K562 (cell line): ENCODE measurements at regions not wholly inside any gene's neighbourhood (a gene's known extent, or its start where the extent isn't known, plus 50 kb on each side); places are given as distances from the start of the nearest gene placed in this dataset.

Source experiments
- ATAC-seq: fragments of 200-7000 bp; cut with Tn5 transposase; 3 replicates; pipeline ENCODE4 v1.9.1; 2020; ENCODE audit warnings: moderate library complexity
- BruUV-seq: library from RNA; stranded (reverse); fragments of 400-500 nt; replicated peaks from 2 replicates; lab custom pipeline; 2021; lab: Mats Ljungman, UMichigan
- CTCF ChIA-PET: fragments of 300-600 bp; formaldehyde crosslinking; extraction: SDS; loops from one replicate; lab custom pipeline; 2021; ENCODE audit warnings: low intra/inter-chr PET ratio; lab: Yijun Ruan, JAX
- POLR2A ChIA-PET: fragments of 300-600, 350-650 bp; sonication (Branson Sonifier 250); formaldehyde crosslinking; extraction: SDS; loops from one replicate; lab custom pipeline; 2021; ENCODE audit warnings: antibody characterized with exemption, inconsistent platforms; lab: Yijun Ruan, JAX
- DNase-seq, 4 experiments: peaks; one replicate each; pipeline versions ENCODE4 v3.0.0 to v3.0.0-alpha.2; 2011 to 2018; ENCODE audit warnings: low spot score in 3 of 4, mixed read lengths in 3 of 4; ENCODE audit errors: extremely low read depth in 1 of 4
- FAIRE-seq: peaks from 2 replicates; lab custom pipeline; 2011; peaks lifted over from hg19 to GRCh38; lab: Jason Lieb, UNC
- H2AFZ ChIP-seq: 2 replicates; pipeline ENCODE4 v1.6.0; 2011; ENCODE audit warnings: low read depth, low read length, control low read depth, inconsistent platforms
- H3K27ac ChIP-seq: fragments of 200-600 bp; 3 replicates; pipeline ENCODE4 v1.8.0; 2011; ENCODE audit warnings: low read depth, mild to moderate bottlenecking, control low read depth, inconsistent platforms, low read length, moderate library complexity, mixed read lengths; ENCODE audit errors: extremely low read depth
- H3K27me3 ChIP-seq, 2 experiments: fragments of 300-600 bp in 1 of 2; 2 replicates in 1 of 2; 3 replicates in 1 of 2; pipeline versions ENCODE4 v1.6.0 to v1.8.0; 2011; ENCODE audit warnings: inconsistent platforms in 2 of 2, low read length in 2 of 2, mild to moderate bottlenecking in 1 of 2, mixed read lengths in 1 of 2, moderate library complexity in 1 of 2; ENCODE audit not compliant: control insufficient read depth in 2 of 2, insufficient read depth in 2 of 2
- H3K36me3 ChIP-seq: fragments of 300-600 bp; 3 replicates; pipeline ENCODE4 v1.8.0; 2011; ENCODE audit warnings: mild to moderate bottlenecking, low read length, inconsistent platforms; ENCODE audit not compliant: control insufficient read depth, insufficient read depth
- H3K4me1 ChIP-seq, 2 experiments: fragments of 200-600 bp in 1 of 2; replicated peaks in 1 of 2; 2 replicates in 1 of 2; 3 replicates in 1 of 2; pipeline versions ENCODE4 v1.5.1 to v1.8.0; 2011; ENCODE audit warnings: inconsistent platforms in 2 of 2, low read length in 2 of 2, mild to moderate bottlenecking in 1 of 2, mixed read lengths in 1 of 2, moderate library complexity in 1 of 2; ENCODE audit not compliant: control insufficient read depth in 2 of 2, insufficient read depth in 2 of 2
- H3K4me2 ChIP-seq: 2 replicates; pipeline ENCODE4 v1.6.1; 2011; ENCODE audit warnings: low read length, control low read depth, inconsistent platforms, mixed read lengths; ENCODE audit not compliant: insufficient read depth
- H3K4me3 ChIP-seq: fragments of 200-600 bp; sonication (generic), shearing (Covaris generic); 2 replicates; pipeline ENCODE4 v1.5.1; 2016; ENCODE audit warnings: control low read depth, inconsistent platforms
- H3K79me2 ChIP-seq: fragments of 200-600 bp; 3 replicates; pipeline ENCODE4 v1.8.0; 2011; ENCODE audit warnings: low read length, inconsistent platforms; ENCODE audit not compliant: control insufficient read depth, insufficient read depth
- H3K9ac ChIP-seq, 2 experiments: 2 replicates each; pipeline versions ENCODE4 v1.6.0 to v1.6.1; 2011; ENCODE audit warnings: low read depth in 2 of 2, low read length in 2 of 2, control low read depth in 1 of 2, inconsistent platforms in 1 of 2, mild to moderate bottlenecking in 1 of 2, mixed read lengths in 1 of 2; ENCODE audit not compliant: insufficient read depth in 1 of 2
- H3K9me1 ChIP-seq: one replicate; pipeline ENCODE4 v1.6.0; 2011; ENCODE audit warnings: inconsistent platforms, mild to moderate bottlenecking, low read length, moderate library complexity; ENCODE audit not compliant: control insufficient read depth, insufficient read depth
- H3K9me3 ChIP-seq: replicated peaks from 2 replicates; pipeline ENCODE4 v1.5.1; 2011; ENCODE audit warnings: low read depth, low read length, inconsistent platforms; ENCODE audit not compliant: control insufficient read depth, insufficient read depth
- H4K20me1 ChIP-seq: replicated peaks from 2 replicates; pipeline ENCODE4 v1.6.1; 2011; ENCODE audit warnings: low read length, inconsistent platforms, mixed read lengths; ENCODE audit not compliant: control insufficient read depth, insufficient read depth
- ADNP ChIP-seq: fragments of 200-800 bp; sonication (Bioruptor generic); IDR thresholded peaks from 2 replicates; pipeline ENCODE4 v1.6.1; 2016; ENCODE audit warnings: missing genetic modification characterization, missing compliant biosample characterization
- ATF2 ChIP-seq: sonication (generic); formaldehyde crosslinking; IDR thresholded peaks from 2 replicates; pipeline ENCODE4 v1.8.1; 2022; ENCODE audit warnings: missing genetic modification reagents
- CCNT2 ChIP-seq: IDR thresholded peaks from 2 replicates; pipeline ENCODE4 v1.6.1; 2011; ENCODE audit warnings: borderline replicate concordance, low read depth, mild to moderate bottlenecking, moderate library complexity, mixed read lengths, low read length; ENCODE audit not compliant: insufficient read length; ENCODE audit errors: extremely low read depth
- E2F5 ChIP-seq: sonication (generic); formaldehyde crosslinking; IDR thresholded peaks from 2 replicates; pipeline ENCODE4 v1.8.0; 2022; ENCODE audit warnings: mild to moderate bottlenecking, missing genetic modification reagents
- HDAC3 ChIP-seq: fragments of 450-650 bp; IDR thresholded peaks from 2 replicates; pipeline ENCODE4 v1.6.1; 2018; ENCODE audit warnings: borderline replicate concordance, mild to moderate bottlenecking, moderate library complexity; ENCODE audit not compliant: partially characterized antibody
- HMG20A ChIP-seq: fragments of 450-650 bp; formaldehyde crosslinking; conservative IDR thresholded peaks from 2 replicates; pipeline ENCODE4 v1.4.0; 2020; ENCODE audit warnings: mild to moderate bottlenecking, mixed read lengths
- IRF9 ChIP-seq: fragments of 450-650 bp; IDR thresholded peaks from 2 replicates; pipeline ENCODE4 v1.6.1; 2016; ENCODE audit warnings: missing biosample characterization, missing genetic modification characterization
- MECOM ChIP-seq: fragments of 250-450 bp; sonication (Bioruptor Pico); IDR thresholded peaks from 2 replicates; pipeline ENCODE4 v1.8.0; 2022; ENCODE audit warnings: inconsistent platforms
- NFRKB ChIP-seq: fragments of 450-650 bp; IDR thresholded peaks from 2 replicates; pipeline ENCODE4 v1.6.1; 2016; ENCODE audit warnings: low read depth
- PML ChIP-seq: IDR thresholded peaks from 2 replicates; pipeline ENCODE4 v1.6.1; 2012; ENCODE audit warnings: low read length, inconsistent platforms
- PTRF ChIP-seq: fragments of 450-650 bp; IDR thresholded peaks from 2 replicates; pipeline ENCODE4 v1.6.1; 2016; ENCODE audit warnings: mild to moderate bottlenecking, missing genetic modification characterization, missing compliant biosample characterization
- RFX7 ChIP-seq: fragments of 250-450 bp; sonication (Bioruptor Pico); IDR thresholded peaks from 2 replicates; pipeline ENCODE4 v1.5.1; 2021; ENCODE audit warnings: mild to moderate bottlenecking
- RNF219 ChIP-seq: fragments of 250-450 bp; sonication (Bioruptor Pico); IDR thresholded peaks from 2 replicates; pipeline ENCODE4 v1.5.0; 2022; ENCODE audit warnings: mild to moderate bottlenecking
- UBTF ChIP-seq, 2 experiments: IDR thresholded peaks; 2 replicates each; pipeline ENCODE4 v1.6.1; 2012; ENCODE audit warnings: improper control_type of control experiment in 2 of 2, low read depth in 2 of 2, low read length in 2 of 2, borderline replicate concordance in 1 of 2
- ZBED1 ChIP-seq: IDR thresholded peaks from 2 replicates; pipeline ENCODE4 v1.6.1; 2014
- ZC3H11A ChIP-seq: IDR thresholded peaks from 2 replicates; pipeline ENCODE4 v1.6.1; 2012; ENCODE audit warnings: low read depth, low read length, improper control_type of control experiment
- WGBS: fragments of 100-300 bp; shearing (Covaris generic); methylation state at CpG from one replicate; pipeline ENCODE4 v1.1.6; 2016; ENCODE audit warnings: low coverage, mixed read lengths; ENCODE audit not compliant: insufficient coverage; ENCODE audit errors: missing lambda C conversion rate; 5-methylcytosine and 5-hydroxymethylcytosine counted together
- in situ Hi-C: fragments of 300-500 bp; cut with MboI; formaldehyde crosslinking; loops from 4 replicates; pipeline ENCODE4 v1.15.0; 2018; ENCODE audit warnings: inconsistent platforms, mixed read lengths
- intact Hi-C: fragments of 100-400 bp; cut with micrococcal nuclease; formaldehyde crosslinking; loops from 2 replicates; pipeline ENCODE4 v1.14.2; 2022

- Histone ChIP-seq H3K36me3 (no peaks in the 10 kb centered on the region), H3K4me3 (no peak overlapping the region), H3K27ac (no peak overlapping the region), H4K20me1 (no peaks in the 10 kb centered on the region), H2AFZ (no peak overlapping the region), H3K9ac (no peak overlapping the region), H3K9me3 (no peaks in the 10 kb centered on the region), H3K4me2 (no peak overlapping the region), H3K9me1 (no peaks in the 10 kb centered on the region), H3K27me3 (no peaks in the 10 kb centered on the region), H3K79me2 (no peaks in the 10 kb centered on the region), H3K4me1 (no peaks in the 10 kb centered on the region)
- in situ Hi-C loops (no loop called here), intact Hi-C loops (no loop called here)
- POLR2A ChIA-PET = no interaction called here
- no peak for DNase-seq
- CTCF ChIA-PET = no interaction called here
- ATAC-seq = no peak
- no peak for FAIRE-seq
- 0% methylated on average over 1 of the region's 1 CpG for WGBS
- BruUV-seq = no TSS peak
- TF ChIP-seq UBTF (IDR thresholded peaks at IDR 0.05; ENCODE audit: borderline replicate concordance in 1 of 2, low read depth in 2 of 2, low read length in 2 of 2) (no peak), ZC3H11A (no peak), PML (no peak), MECOM (CRISPR knock-in tag) (no peak), ADNP (tag) (no peak), HDAC3 (no peak), IRF9 (no peak), RNF219 (CRISPR knock-in tag) (no peak), CCNT2 (no peak), HMG20A (CRISPR knock-in tag) (no peak), PTRF (tag) (no peak), NFRKB (no peak), RFX7 (CRISPR knock-in tag) (no peak), E2F5 (no peak), ATF2 (CRISPR knock-in tag) (no peak), ZBED1 (no peak)
Observed at GRCh38 chr2:180472133-180472532, 465.0 kb upstream of the CWC22 start.
